ENCODE measurements at regions not wholly inside any gene's neighbourhood (a gene's known extent, or its start where the extent isn't known, plus 50 kb on each side); places are given as distances from the start of the nearest gene placed in this dataset.

- TF ChIP-seq CEBPB (IDR thresholded peaks at IDR 0.05; ENCODE audit: low read depth, low read length) (no peak), MAZ (IDR thresholded peaks at IDR 0.05; ENCODE audit: borderline replicate concordance, low read depth, low read length) (no peak), SMC3 (IDR thresholded peaks at IDR 0.05; ENCODE audit: low read depth, low read length) (no peak), BHLHE40 (IDR thresholded peaks at IDR 0.05; ENCODE audit: low read depth, low read length) (no peak), RAD21 (IDR thresholded peaks at IDR 0.05; ENCODE audit: low read length) (no peak), RCOR1 (IDR thresholded peaks at IDR 0.05; ENCODE audit: insufficient replicate concordance, low read length) (no peak), RFX5 (IDR thresholded peaks at IDR 0.05; ENCODE audit: low read depth, low read length) (no peak), POLR2A (IDR thresholded peaks at IDR 0.05; ENCODE audit: low read depth, low read length) (no peak), MXI1 (IDR thresholded peaks at IDR 0.05; ENCODE audit: borderline replicate concordance, low read depth, low read length) (no peak), NFE2L2 (IDR thresholded peaks at IDR 0.05; ENCODE audit: low read depth, low read length) (no peak), MAFK (IDR thresholded peaks at IDR 0.05; ENCODE audit: low read depth, low read length) (no peak)
- TF ChIP-seq, protein P1, sequence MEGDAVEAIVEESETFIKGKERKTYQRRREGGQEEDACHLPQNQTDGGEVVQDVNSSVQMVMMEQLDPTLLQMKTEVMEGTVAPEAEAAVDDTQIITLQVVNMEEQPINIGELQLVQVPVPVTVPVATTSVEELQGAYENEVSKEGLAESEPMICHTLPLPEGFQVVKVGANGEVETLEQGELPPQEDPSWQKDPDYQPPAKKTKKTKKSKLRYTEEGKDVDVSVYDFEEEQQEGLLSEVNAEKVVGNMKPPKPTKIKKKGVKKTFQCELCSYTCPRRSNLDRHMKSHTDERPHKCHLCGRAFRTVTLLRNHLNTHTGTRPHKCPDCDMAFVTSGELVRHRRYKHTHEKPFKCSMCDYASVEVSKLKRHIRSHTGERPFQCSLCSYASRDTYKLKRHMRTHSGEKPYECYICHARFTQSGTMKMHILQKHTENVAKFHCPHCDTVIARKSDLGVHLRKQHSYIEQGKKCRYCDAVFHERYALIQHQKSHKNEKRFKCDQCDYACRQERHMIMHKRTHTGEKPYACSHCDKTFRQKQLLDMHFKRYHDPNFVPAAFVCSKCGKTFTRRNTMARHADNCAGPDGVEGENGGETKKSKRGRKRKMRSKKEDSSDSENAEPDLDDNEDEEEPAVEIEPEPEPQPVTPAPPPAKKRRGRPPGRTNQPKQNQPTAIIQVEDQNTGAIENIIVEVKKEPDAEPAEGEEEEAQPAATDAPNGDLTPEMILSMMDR (conservative IDR thresholded peaks at IDR 0.05; ENCODE audit: low read depth, low read length), result no peak
- TF ChIP-seq, protein P2, sequence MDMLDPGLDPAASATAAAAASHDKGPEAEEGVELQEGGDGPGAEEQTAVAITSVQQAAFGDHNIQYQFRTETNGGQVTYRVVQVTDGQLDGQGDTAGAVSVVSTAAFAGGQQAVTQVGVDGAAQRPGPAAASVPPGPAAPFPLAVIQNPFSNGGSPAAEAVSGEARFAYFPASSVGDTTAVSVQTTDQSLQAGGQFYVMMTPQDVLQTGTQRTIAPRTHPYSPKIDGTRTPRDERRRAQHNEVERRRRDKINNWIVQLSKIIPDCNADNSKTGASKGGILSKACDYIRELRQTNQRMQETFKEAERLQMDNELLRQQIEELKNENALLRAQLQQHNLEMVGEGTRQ (IDR thresholded peaks at IDR 0.05; ENCODE audit: low read depth, low read length), result no peak
- TF ChIP-seq, protein P3, sequence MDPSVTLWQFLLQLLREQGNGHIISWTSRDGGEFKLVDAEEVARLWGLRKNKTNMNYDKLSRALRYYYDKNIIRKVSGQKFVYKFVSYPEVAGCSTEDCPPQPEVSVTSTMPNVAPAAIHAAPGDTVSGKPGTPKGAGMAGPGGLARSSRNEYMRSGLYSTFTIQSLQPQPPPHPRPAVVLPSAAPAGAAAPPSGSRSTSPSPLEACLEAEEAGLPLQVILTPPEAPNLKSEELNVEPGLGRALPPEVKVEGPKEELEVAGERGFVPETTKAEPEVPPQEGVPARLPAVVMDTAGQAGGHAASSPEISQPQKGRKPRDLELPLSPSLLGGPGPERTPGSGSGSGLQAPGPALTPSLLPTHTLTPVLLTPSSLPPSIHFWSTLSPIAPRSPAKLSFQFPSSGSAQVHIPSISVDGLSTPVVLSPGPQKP (IDR thresholded peaks at IDR 0.05; ENCODE audit: borderline replicate concordance, low read depth, low read length), result no peak
Measured at GRCh38 chr13:47523771-47524170, 477.3 kb downstream of the SUCLA2 start.
